ENCODE measurements at regions not wholly inside any gene's neighbourhood (a gene's known extent, or its start where the extent isn't known, plus 50 kb on each side); places are given as distances from the start of the nearest gene placed in this dataset.

DNA sequence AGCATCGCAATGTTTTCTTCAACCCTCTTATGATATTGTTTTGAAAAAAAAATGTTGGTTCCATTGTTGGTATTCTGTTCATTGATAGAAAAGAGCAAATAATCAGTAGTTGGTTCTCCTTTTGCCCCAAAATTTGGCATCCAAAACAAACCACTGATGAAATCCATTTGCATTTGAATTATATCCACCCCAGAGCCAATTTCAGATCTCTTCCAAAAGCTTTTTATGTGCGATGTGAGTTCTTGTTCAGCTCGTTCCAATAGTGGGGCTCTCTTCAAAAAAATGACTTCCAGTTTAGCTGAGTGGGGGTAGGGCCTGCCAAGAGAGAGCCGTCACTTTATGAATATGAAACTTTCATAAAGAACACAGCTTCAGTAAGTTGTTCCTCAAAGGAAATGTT lies 130.7 kb downstream of the DIO2 start:
- TF ChIP-seq, protein P1, sequence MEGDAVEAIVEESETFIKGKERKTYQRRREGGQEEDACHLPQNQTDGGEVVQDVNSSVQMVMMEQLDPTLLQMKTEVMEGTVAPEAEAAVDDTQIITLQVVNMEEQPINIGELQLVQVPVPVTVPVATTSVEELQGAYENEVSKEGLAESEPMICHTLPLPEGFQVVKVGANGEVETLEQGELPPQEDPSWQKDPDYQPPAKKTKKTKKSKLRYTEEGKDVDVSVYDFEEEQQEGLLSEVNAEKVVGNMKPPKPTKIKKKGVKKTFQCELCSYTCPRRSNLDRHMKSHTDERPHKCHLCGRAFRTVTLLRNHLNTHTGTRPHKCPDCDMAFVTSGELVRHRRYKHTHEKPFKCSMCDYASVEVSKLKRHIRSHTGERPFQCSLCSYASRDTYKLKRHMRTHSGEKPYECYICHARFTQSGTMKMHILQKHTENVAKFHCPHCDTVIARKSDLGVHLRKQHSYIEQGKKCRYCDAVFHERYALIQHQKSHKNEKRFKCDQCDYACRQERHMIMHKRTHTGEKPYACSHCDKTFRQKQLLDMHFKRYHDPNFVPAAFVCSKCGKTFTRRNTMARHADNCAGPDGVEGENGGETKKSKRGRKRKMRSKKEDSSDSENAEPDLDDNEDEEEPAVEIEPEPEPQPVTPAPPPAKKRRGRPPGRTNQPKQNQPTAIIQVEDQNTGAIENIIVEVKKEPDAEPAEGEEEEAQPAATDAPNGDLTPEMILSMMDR (IDR thresholded peaks at IDR 0.05) = no peak
- no peak for TF ChIP-seq POLR2A (IDR thresholded peaks at IDR 0.05)

Data from Peyer's patch (tissue), 4 donors.